Activated T-cell treated with anti-CD3 and anti-CD28 coated beads for 1 hour (primary cell): ENCODE measurements at regions not wholly inside any gene's neighbourhood (a gene's known extent, or its start where the extent isn't known, plus 50 kb on each side); places are given as distances from the start of the nearest gene placed in this dataset.

ENCODE experiments used
- DNase-seq: peaks from one replicate; pipeline ENCODE4 v3.0.0-alpha.2; 2020; ENCODE audit warnings: low read depth

DNA sequence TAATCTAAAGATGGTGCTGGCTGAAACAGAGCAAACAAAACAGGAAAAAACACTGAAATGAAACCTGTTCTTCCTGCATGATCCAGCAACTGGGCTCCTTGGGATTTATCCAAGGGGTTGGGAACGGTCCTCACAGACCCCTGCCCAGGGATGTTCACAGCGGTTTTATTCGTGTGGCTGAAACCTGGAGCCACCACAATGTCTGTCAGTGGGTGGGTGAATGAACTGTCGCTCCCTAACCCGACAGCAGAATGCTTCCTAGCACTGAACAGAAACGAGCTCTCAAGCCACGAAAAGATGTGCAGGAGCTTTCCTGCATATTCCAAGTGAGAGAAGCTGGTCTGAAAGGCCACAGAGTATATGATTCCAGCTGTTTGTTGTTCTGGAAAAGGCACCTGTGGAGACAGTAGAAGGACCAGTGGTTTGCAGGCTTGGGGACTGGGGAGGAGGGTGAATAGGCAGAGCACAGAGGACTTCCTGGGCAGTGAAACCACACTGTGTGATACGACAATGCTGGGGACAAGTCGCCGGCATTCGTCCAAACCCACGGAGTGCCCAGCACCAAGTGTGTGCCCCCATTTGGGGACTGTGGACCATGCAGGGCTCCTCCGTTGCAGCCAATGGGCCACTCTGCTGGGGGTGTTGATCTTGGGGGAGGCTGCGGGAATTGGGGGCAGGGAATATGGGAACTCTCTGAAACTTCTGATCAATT, 73.9 kb downstream of the TEX29 start:
- DNase-seq: no peak

DNA sequence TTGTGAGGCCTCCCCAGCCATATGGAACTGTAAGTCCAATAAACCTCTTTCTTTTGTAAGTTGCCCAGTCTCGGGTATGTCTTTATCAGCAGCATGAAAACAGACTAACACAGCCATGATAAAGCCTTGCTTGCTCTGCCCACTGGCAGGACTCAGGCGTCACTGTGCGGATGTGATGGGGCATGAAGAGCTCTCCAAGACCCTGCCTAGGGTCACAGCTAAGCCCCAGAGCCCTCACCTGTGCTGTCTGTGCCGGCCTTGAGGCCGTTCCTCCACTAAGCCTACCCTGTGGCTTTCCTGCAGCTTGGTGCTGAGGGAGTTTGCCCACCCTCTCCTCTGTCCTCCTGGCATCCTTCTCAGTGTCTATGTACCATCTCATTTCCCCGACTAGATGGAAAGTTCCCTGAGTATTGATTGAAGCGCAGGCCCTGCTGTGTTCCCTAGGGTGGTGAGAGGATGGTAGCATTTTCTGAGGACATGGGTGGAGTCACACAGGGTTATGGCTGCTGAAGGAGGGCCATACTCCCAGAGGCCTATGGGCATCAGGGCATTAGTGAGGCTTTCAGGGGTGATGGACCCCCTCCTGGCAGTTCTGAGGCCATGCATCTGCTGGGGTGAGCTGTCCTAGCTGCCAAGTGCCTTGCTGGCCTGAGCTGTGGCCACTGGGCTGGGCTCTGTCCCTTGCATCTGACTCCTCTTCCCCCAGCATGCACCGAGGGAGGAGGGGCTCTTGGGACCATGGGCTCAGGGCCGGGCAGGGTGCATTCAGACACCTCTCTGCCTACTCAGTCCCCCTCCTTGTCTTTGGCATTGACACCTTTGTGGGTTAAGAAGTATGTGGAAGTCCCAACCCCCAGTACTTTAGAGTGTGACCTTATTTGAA, 75.3 kb downstream of the TEX29 start:
- DNase-seq: no peak

DNA sequence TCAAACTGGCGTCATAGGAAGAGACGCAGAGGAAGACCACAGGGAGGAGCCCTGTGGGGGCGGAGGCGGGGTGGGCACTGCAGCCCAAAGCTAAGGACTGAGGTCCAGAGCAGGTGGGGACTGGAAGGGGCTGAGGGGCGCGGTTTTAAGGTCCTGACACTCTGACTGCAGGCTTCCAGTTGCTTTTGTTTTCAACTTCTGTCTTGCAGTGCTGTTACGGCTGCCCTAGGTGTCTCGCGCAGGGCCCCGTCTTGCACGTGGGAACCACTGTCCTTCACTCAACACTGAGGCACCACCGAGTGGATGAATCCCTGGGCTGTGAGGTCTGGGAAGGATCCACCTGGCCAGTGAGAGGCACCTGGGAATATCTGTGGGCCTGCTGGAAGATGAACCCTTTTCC, 76.0 kb downstream of the TEX29 start:
- no peak for DNase-seq

DNA sequence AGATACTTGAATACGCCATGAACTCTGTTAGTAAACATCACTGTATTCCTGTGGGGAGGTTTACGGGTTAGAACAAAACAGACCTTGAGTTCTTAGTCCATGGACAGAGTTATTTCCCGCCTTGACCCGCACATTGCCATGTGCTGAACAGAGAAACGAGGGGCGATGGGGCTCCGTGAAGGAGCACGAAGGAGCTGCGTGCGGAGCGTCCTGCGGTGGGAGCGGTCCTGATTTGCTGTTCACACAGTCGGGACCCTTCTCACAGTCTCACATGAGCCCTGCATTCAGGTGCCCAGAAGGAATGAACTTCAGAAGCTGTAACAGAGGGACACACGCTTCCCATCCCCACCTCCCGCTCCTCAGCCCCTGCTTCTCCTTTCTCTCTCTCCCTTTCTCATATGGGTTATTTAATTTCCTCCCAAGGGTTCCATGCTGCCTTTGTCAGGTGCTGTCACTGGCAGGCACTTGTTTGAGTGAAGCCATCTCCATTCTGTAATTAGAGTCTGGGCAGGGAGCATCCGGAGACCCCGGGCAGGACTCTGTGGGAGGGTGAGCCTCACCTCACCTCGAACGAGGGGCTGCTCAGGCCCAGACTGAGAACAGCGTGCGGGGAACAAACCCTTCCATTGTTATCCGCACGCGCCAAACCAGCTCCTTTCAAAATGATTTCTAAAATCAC, 76.9 kb downstream of the TEX29 start:
- DNase-seq: no peak

DNA sequence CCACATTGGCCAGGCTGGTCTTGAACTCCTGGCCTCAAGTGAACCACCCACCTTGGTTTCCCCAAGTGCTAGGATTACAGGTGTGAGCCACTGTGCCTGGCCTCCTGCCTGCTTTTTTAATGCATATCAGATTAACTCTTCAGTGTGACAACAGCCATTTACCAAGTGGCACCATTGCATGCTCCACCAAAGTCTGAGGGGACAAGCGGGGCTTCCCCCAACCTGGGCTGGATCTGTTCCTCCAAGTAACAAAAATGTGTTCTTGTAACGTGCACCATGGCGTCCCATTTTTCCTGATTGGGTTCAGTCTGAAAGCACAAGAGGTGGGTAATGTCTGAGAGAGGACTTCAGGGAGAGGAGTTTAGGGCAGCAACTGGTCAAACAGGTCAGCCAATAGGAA, 77.8 kb downstream of the TEX29 start:
- no peak for DNase-seq

DNA sequence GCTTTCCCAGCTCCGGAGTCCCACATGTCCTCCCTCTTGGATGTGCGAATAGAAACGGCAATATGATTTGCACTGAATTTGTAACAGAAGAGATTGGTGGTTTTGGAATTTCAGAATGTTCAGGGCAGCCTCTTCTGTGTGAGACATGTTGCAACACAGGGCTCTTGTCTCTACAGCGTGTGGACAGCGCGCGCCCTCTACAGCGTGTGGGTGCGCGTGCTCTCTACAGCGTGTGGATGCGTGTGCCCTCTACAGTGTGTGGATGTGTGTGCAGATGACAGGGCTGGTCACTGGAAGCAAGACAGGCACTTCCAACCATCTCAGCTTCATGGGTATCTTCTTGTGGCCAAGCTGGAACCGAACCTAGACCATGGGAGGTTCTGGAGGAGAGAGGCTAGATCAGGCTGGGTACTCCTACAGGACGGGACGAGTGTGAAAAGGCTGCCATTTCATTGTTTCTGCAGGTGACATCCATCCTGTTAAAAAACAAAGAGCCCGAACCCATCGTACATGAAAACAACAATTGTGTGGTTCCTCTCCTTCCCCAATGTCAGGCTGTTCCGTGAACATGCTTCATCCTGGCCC, 78.4 kb downstream of the TEX29 start:
- no peak for DNase-seq

DNA sequence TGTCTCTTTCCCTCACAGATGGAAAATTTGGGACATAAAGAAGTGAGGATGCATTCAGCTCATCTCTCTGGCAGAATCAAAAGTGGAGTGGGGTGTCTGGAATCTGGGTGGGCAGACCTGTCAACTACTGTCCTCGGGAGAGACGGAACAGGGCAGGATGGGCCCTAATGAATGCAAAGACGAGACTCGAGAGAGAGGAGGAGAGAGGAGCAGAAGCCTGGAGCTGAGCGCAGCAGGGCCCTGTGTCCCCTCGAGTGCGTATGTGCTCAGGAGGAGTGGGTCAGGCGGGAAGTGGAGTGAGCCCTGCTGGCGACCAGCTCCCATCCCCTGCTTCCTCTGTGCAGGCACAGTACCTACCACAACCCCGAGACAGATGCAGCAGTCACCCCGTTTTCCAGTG, 78.9 kb downstream of the TEX29 start:
- DNase-seq: no peak

DNA sequence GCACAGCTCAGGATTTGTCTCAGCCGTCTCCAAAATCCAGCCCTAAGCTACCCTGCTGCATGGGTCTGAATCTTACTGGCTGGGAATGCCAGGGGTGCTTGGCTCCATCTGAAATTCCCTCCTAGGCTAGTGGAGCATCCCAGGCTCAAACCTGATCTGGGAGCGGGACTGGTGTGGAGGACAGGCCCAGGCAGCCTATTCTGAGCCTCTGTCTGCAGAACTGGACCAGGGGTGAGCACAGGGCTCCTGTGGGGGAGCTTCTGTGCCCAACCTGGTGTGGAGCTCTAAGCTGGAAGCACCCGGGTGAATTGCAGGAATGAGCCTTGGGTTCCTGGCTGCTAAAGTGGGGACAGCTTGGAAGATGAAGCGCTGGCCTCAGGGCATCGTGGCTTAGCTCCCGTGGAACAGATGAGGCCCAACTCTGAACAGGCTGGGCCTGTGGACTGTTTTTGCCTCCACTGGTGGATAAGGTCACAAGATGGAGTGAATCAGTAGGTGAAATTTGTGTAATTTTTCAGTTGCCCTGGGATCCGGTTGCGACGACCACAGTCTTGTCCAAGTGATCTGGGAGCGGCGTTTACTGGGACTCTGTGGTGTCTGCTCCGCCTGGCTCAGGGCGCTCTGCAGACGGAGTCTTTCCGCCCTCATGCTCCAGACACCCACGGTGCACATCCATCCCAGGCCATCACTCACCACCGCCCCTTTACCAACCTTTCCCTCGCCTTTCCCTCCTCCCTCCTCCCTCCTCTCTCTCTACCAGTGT, 79.5 kb downstream of the TEX29 start:
- no peak for DNase-seq

DNA sequence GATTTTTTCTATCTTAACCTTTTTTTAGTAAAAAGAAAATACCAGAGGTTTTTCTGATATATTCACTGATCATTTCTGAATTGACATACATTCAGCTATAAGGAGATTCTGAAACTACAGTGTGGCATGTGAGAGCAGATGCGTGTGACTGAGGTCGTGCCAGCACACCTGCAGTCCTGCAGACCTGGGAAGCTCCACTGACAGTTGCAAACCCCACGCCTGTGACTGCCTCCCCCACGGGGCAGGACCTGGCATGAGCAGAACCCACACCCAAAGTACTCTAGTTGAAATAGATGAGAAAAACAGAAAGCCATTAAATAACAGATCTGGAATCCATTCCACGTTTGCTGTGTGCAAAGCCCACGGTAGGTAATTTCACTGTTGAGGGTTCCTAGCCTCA, 80.7 kb downstream of the TEX29 start:
- DNase-seq: no peak

DNA sequence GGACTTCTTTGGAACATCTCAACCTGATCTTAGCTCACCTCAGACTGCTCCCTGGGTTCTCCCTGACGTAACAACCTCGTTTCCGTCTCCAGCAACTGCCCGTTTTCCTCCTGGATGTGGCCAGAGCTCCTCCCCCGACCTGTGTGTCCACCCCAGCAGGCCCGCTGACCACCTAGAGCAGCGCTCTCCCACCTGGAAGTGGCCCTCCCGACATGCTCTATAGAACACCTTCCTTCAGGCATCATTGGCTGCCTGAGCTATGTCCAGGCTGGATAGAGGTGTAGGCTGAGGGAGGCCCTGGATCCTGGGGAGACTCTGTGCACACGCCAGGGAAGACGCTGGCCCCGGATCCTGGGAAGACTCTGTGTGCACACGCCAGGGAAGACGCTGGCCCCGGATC, 81.3 kb downstream of the TEX29 start:
- no peak for DNase-seq

DNA sequence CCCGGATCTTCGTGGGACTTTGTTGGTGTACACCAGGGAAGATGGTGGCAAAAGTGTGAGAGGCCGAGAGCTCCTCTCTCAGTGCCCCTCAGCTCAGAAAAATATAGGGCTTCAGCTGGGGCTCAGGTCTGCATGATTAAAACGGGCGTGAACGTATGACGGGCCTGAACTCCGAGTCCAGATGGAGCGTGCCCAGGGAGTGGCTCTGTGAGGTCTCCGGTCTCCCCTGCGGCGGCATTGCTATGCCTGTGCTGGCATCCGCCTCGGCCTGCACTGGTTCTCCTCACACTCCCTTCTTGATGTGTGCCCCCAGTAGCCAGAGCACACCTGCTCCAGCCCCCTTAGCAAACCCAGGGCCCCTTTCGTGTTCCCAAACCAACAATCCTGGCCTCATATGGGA, 82.0 kb downstream of the TEX29 start:
- no peak for DNase-seq

DNA sequence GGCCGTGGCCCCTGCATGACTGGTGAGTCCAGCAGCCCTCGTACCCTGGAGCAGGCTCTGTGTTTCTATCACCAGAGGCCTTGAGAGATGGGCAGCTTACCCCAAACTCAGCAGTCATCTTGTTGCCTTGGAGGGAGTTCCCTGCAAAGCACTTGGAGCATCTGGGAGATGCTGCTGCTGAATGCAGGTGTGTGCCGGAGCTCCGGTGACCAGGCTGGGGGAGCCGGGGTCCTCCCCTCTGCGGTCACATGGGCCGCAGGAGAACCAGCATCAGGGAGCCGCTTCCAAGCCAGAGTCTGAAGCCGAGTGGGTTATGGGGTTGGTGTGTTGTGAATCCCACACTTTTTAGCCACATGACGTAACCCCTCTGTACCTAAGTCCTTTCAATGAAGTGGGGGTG, 82.8 kb downstream of the TEX29 start:
- DNase-seq: no peak

DNA sequence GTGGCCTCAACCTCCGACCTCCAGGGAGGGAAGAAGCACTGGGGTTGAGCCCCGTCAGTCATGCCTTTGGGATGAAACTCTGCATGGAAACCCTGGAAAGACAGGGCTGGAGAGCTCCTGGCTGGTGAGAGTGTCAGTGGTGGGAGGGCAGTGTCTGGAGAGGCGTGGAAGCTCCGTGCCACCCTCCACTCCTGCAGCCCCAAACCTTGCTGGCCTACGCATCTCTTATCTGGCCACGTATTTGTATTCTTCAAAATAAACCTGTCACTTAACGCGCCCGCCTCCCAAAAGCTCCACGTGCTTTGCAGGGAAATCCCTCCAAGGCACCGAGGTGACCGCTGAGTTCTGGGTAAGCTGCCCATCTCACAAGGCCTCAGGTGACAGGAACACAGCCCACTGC, 84.3 kb downstream of the TEX29 start:
- no peak for DNase-seq

DNA sequence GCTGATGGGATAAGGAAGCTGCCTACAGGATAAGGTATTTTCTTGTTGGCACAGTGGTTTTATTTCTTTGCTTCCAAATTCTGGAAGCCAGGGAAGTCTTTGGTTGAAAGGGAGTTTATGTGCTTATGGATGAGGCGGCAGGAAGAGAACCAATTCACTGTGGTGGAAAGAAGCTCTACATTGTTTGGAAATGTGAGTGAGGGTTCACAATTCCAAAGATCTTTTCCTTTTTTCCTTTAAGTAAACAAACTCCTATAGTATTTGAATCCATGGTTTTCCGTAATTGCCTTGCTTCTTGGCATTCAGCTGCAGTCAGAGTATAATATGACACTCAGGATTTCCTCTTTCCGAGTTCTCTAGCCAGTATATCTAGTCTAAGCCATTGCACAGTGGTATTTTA, 86.2 kb downstream of the TEX29 start:
- no peak for DNase-seq

DNA sequence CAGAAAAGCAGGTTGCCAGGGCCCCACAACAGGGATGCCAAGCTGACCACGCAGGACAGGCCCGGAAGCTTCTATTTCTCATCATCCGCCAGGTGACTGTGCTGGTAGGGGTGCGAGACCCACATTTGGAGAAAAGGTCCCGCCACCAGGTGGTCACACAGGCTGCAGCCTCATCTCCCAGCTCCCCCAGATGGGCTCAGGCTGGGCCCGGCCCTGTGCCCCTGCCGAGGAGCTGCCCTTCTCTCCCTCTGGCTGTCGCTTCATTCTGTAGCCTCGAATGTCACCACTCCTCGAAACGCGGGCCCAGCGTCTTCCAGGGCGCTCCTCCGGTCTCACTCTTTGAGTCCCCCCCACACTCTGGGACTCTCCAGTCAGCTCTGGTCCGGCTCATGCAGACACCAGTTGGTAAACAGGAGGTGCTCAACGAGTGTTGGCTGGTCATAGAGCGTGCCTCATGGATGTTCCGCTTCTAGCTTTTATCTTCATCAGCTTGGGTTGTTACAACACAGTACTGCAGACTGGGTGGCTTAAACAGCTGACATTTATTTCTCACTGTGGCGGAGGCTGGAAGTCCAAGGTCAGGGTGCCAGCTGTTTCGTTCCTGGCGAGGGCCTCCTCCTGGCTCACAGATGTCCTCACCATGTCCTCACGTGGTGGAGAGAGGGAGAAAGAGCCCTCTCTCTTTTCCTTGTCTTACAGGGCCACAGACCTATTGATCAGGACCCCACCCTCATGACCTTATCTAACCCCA, 87.1 kb downstream of the TEX29 start:
- no peak for DNase-seq

DNA sequence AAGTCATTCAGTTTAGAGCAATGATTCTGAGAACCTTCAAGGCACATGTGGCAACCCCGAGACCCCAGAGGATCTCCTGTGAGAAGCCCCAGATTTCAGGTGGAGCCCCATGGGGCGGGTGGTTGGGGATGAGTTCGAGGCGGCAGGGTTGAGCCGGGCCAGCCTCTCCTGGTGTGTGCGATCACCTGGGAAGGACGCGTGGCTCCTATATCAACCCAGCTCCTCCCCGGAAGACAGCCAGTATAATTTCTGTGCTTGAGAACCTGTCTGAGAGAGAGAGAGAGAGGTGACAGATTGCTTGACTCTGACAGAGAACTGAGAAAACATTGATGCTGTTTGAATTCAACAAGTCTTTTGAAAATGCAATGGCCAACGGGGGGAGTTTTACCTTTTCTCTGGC, 89.0 kb downstream of the TEX29 start:
- DNase-seq: no peak

DNA sequence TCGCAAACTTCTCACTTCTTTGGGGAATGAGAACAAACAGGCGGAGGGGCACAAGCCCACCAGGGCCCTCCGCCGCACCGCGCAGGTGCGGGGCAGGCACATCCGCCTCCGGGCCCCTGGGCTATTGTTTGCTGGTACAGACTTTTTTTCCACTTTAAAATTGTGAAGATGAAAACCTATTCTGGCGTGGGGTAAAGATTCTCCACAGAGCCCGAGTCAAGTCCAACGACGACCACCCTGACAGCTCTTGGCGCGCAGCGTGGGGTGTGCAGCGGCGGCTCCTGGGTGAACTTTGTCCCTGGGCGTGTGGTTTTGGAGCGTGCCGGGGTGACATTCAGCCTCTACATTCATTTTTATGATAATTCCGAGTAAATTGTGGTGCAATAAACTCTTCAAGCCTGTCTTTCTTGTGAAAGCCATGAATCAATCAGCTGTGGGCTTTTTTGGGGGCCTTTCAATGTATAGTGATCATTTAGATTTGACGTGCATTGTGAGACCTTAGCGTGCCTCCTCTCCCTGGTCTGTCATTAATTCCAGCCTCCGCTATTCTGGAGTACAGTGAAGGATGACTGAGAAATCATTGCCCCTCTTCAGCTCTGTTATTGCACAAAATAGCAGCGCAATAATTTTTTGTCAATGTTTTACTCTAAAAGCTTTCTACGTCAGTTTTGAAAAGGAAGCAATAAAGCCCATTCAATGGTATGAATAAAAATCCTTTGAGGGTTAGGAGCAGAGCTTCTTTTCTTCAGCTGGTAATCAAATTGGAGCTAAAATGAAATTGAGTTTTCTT, 90.0 kb downstream of the TEX29 start:
- DNase-seq: no peak

DNA sequence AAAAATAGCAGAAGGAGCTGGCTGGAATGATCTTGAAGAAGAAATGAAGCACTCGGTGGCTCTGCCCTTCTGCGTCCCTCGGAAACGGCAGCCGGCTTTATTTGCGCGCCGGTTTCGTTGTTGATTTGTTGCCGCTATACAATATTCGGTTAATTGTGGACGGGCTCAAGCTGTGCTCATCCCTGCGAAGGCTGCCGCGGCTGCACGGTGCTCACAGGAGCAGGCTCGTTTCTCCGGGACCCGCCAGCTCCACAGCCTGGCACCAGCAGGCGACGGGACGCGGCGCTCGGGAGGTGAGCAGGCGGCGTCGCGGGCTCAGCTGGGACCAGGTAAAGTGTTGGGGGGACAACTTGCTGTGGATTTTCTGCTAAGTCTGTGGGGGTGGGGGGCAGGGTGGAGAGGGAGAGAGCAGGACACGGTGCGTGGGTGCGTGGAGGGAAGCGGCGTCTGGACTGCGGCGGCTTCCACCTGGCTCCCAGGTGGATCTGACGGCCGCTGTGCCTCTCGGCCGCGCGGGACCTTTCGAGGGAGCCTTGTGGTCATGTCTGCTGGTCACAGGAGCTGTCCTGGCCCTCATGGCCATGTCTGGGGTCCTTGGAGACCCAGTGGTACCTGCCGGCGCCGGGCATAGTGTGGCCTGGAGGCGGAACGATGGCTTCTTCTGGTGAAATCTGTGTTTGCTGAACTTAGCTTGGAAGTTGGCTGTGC, 90.9 kb downstream of the TEX29 start:
- DNase-seq: no peak

DNA sequence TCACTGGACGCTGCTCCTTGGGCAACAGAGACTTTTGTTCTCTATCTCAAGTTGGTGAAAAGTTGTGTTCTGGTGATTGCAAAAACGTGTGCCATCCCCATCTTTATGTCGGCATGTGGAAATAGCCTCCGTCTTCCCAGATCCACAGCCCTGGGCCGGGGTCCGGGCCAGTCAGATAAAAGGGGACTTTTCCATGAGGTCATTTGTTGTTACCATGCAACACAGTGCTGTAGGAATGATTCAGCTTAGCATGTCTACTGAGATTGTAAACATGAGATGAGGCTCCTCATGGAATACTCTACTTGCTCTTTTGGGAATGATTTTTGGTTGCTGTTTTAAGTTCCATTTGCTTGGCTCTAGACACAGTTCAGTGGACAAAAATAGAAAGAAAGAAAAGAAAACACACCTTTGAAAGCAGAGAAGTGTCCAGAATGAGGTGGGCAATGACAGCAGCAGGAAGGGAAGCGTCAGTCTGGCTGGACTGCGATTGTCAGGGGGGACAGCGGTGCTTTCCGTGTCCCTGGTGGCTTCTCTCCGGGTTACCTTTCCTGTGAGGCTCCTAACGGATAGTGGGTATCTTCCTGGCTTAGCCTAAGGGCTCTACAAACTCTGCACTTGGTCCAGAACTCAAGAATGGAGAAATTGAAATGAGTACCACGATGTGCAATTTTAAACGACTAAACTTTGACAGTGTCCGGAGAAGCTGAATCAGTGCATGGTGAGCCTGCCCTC, 91.6 kb downstream of the TEX29 start:
- no peak for DNase-seq
